ENCODE measurements at regions not wholly inside any gene's neighbourhood (a gene's known extent, or its start where the extent isn't known, plus 50 kb on each side); places are given as distances from the start of the nearest gene placed in this dataset. TPM values are rescaled to one million over a fixed set of nuclear protein-coding genes. Genes with fewer than 3 reads are reported as not detected.
"Not testable (repeated sequence)": the region's sequence is repeated elsewhere in the genome, so short reads cannot be mapped to it uniquely, and the experiment has no call there.

- H3K9me3 Mint-ChIP-seq; H3K27me3 ChIP-seq; H3K27ac ChIP-seq; H3K27me3 Mint-ChIP-seq (ENCODE audit: insufficient read depth, low read depth); H3K79me2 ChIP-seq (ENCODE audit: low read depth); H3K9ac ChIP-seq; DNase-seq (ENCODE audit: low spot score); H3K36me3 ChIP-seq; H3K9me3 ChIP-seq (ENCODE audit: low read depth); H3F3A ChIP-seq (ENCODE audit: low read depth); H3K4me2 ChIP-seq; H3K4me3 ChIP-seq; H4K20me1 ChIP-seq (ENCODE audit: low read depth); H3K27ac Mint-ChIP-seq; H3K4me3 Mint-ChIP-seq; H3K36me3 Mint-ChIP-seq; H3K4me1 ChIP-seq; H3K4me1 Mint-ChIP-seq; H2AFZ ChIP-seq (replicated peaks): not testable (repeated sequence)
These were observed 131.3 kb upstream of the TP53TG3C start for GRCh38 chr16:33062763-33063162.

DNA sequence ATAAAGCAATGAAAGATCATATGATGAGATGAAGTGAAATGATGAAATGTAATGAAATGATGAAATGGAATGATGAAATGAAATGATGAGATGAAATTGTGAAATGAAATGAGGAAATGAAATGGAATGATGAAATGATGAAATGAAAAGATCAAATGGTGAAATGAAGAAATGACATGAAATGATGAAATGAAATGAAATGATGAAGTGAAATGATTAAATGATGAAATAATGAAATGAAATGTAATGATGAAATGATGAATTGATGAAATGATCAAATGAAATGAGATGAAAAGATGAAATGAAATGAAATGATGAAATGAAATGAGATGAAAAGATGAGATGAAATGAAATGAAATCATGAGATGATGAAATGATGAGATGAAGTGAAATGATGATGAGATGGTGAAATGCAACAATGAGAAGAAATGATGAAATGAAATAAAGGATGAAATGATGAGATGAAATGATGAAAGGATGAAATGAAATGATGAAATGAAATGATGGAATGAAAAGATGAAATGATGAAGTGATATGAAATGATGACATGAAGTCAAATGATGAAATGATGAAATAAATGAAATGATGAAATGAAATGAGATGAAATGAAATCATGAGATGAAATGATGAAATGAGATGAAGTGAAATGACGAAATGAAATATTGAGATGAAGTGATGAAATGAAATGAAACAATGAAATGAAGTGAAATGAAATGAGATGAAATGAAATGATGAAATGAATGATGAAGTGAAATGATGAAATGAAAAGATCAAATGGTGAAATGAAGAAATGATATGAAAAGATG is 130.5 kb upstream of the TP53TG3C start:
- not testable (repeated sequence) for H3K27ac Mint-ChIP-seq; H3K36me3 Mint-ChIP-seq; H3K27me3 Mint-ChIP-seq (ENCODE audit: insufficient read depth, low read depth); H3K4me3 ChIP-seq; H3K4me3 Mint-ChIP-seq; H3K4me1 Mint-ChIP-seq; H3F3A ChIP-seq (ENCODE audit: low read depth); H4K20me1 ChIP-seq (ENCODE audit: low read depth); H2AFZ ChIP-seq (replicated peaks); H3K9me3 ChIP-seq (ENCODE audit: low read depth); DNase-seq (ENCODE audit: low spot score); H3K4me1 ChIP-seq; H3K27ac ChIP-seq; H3K79me2 ChIP-seq (ENCODE audit: low read depth); H3K9me3 Mint-ChIP-seq; H3K9ac ChIP-seq; H3K36me3 ChIP-seq; H3K27me3 ChIP-seq; H3K4me2 ChIP-seq

DNA sequence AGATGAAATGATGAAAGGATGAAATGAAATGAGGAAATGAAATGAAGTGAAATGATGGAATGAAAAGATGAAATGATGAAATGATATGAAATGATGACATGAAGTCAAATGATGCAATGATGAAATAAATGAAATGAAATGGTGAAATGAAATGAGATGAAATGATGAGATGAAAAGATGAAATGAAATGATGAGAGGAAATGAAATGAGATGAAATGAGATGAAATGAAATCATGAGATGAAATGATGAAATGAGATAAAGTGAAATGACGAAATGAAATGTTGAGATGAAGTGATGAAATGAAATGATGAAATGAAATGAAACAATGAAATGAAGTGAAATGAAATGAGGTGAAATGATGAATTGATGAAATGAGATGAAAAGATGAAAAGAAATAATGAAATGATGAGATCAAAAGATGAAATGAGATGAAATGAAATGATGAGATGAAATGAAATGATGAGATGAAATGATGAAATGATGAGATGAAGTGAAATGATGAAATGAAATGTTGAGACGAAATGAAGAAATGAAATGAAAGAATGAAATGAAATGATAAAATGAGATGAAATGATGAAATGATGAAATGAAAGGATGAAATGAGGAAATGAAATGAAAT is 129.5 kb upstream of the TP53TG3C start:
- H3K9me3 Mint-ChIP-seq = not testable (repeated sequence)

More for the DNA sequence above, 129.5 kb upstream of the TP53TG3C start:
- not testable (repeated sequence) for H3K4me1 Mint-ChIP-seq; H3K9ac ChIP-seq; H3K9me3 ChIP-seq (ENCODE audit: low read depth); H3K79me2 ChIP-seq (ENCODE audit: low read depth); H3K4me3 Mint-ChIP-seq; H3K27ac Mint-ChIP-seq; H4K20me1 ChIP-seq (ENCODE audit: low read depth); H3F3A ChIP-seq (ENCODE audit: low read depth); DNase-seq (ENCODE audit: low spot score); H3K27me3 Mint-ChIP-seq (ENCODE audit: insufficient read depth, low read depth); H3K4me2 ChIP-seq; H3K27ac ChIP-seq; H2AFZ ChIP-seq (replicated peaks); H3K27me3 ChIP-seq; H3K4me1 ChIP-seq; H3K4me3 ChIP-seq; H3K36me3 ChIP-seq; H3K36me3 Mint-ChIP-seq

Small RNA genes in the stretch of these regions (small RNA-seq; reads per million reads assigned to genes)
- gene AC145350.3 = not detected

Data from neural progenitor cell (in vitro differentiated cells).